NCI-H2029 treated with DMSO at 0.1 percent for 48 hours (cell line): ENCODE measurements at regions not wholly inside any gene's neighbourhood (a gene's known extent, or its start where the extent isn't known, plus 50 kb on each side); places are given as distances from the start of the nearest gene placed in this dataset.
A peak's percentile ranks its signal among the peaks of the same experiment; 100 is the strongest.
"Not testable (repeated sequence)": the region's sequence is repeated elsewhere in the genome, so short reads cannot be mapped to it uniquely, and the experiment has no call there.

Source experiments
- DNase-seq: peaks from one replicate; lab custom pipeline; 2025; lab: John Stamatoyannopoulos, UW

GRCh38 chr1:148263906-148264255 lies 111.8 kb upstream of the NBPF11 start:
- DNase-seq, result no peak

DNA sequence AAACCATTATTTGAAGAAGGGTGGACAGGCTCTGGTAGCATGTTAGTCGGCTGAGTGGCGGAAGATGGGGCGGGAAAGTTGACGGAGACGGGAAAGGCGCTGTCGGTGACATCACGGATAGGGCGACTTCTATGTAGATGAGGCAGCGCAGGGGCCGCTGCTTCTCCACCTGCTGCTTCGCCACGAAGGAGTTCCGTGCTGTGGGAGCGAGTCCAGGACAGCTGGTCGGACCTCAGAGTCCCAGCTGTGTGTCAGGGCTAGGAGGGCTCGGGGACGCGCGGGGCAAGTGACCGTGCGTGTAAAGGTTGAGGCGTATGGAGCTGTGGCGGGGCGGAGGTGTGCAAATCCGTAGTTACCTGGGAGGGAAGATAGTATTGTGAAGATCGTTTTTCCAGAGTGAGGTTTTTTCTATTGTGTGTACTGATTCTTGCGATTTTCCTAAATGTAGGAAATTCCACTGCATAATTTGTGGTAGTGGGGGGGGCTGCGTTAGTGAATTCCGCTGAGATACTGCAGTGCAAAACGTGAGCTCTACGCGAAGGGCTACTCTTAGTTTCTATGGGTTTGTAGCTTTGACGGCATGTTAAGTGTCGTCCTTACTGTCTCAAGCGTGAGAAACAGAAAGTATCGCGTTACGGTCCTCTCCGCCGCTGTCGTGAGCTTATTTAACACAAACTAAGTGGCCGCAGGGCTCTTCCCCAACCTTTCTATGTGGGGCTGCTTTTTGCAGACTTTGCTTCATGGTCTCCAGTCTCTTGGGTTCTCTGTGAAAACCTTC lies 111.2 kb upstream of the NBPF11 start:
- peak; percentile 84 for DNase-seq

GRCh38 chr1:148261684-148262083 lies 109.6 kb upstream of the NBPF11 start:
- DNase-seq, result not testable (repeated sequence)

DNA sequence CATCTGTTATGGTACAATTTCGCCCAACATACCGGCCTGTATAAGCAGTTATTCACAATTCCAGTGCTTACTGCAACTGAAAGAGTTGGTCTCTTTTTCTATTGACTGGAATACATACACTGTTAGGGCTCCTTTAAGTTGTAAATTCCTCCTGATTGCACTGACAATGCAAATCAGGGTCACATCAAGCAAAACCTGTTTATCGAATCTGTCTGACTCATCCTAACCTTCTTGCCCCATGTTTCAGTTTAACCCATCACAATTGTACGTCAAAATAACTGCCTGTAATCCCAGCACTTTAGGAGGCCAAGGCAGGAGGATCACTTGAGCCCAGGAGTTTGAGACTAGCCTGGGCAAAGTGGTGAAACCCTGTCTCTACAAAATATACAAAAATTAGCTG lies 105.8 kb upstream of the NBPF11 start:
- not testable (repeated sequence) for DNase-seq

DNA sequence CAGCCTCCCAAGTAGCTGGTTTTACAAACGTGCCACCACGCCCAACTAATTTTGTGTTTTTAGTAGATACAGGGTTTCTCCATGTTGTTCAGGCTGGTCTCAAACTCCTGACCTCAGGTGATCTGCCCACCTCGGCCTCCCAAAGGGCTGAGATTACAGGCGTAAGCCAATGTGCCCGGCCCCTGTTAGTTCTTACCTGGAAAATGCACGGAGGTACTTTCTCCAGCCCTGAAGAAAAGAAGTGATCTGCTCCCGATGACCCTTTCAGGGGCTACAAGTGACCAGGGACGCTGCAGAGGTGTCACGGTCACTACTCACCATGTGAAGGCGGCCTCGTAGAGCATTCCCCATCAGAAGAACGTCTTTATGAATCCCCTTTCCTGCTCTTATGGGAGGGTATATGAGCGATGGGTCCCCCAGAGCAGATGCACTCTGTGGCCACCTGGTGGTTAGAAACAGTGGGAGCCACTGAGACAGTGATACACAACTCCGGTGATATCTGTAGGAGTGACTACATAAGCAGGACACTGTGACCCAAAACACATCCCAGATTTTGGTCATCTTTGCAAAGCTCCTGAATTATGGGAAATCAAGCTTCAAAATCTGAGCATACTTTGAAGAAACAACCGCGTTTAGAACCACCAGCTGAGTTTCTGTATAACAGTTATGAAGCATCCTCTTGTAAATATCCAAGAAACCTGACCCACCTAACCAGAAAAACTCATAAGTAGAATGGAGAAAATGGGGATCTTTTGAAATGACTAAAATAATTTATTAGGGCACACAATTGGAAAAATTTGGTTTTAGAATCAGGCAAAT lies 102.7 kb upstream of the NBPF11 start:
- DNase-seq, result not testable (repeated sequence)

DNA sequence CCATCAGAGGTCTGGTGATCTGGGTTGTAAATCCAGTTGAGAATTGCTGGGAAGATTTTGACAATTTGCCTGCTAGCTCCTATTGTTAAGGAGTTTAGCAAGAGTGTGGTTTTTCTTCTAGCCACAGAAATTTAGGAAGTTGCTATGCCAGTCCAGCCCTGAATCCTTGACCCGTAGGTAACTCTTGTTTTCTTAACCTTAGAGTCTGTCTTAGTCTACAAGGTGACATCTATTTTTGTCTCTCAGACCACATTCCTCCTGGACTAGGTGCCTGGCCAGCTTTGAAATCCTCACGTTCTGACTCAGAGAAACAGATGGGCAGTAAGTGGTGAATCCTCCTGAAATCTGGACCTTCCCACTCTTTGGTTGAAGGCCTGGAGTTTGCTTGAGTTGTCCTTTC lies 101.7 kb upstream of the NBPF11 start:
- DNase-seq, result not testable (repeated sequence)

DNA sequence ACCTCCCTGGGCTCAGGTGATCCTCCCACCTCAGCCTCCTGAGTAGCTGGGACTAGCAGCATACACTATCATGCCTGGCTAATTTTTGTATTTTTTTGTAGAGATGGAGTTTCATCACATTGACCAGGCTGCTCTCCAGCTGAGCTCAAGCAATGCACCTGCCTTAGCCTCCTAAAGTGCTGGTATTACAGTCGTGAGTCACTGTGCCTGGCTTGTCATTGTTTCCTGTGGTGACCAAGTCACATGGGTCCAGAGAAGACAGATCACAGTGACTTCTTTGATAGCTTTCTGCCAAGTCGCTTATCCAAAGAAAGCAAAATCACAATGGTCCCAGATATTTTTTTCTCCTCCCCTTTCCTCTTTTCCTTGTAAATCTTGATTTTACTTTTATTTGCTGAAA lies 96.7 kb upstream of the NBPF11 start:
- not testable (repeated sequence) for DNase-seq

DNA sequence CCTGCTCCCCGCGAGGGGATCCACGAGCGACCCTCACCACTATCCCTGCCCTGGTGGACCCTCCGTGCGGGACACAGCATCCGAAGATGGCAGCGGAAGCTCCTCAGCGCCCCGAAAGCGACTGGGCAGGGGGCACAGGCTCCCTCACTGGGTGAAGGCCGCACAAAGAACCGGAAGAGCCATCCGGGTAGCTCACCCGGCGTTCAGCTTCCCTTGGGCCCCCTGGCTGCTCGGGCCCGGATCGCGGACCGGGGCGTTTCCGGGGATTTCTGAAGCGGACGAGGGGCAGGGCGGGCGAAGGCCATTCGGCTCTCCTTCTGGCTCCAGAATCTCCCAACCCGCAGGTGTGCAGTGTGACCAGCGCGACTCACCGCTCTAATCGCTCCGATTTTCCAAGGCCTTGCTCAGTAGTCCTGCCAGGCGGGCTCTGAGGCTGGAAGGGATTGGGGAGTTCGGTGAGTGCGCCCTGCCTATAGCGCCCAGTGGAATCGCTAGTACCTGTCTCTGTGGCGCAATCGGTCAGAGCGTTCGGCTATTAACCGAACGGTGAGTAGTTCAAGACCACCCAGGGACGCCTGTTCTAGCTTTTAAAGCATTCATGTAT lies 94.3 kb upstream of the NBPF11 start:
- DNase-seq, result not testable (repeated sequence)

GRCh38 chr1:148245843-148246242 lies 93.8 kb upstream of the NBPF11 start:
- DNase-seq, result not testable (repeated sequence)

- DNase-seq, result not testable (repeated sequence)
These were observed 93.4 kb upstream of the NBPF11 start for GRCh38 chr1:148245443-148245842.

DNA sequence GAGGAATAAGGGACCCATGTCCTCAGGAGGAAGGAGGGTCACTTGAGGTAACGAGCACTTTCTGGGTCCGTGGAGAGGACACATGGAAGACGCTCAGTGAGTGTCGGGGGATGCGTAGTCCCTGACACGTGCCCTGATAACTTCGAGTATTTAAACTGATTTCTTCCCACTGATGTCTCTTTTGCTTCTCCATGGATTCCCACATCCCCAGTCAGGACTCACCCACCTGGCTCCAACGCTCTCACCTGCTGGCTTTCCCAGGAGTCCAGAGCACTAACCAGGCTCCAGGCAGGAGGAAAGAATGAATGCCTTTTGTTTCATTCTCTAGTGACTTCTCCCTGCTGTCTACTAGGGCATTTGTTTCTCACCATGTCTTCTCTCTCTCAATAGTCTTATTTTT lies 81.2 kb upstream of the NBPF11 start:
- DNase-seq, result not testable (repeated sequence)

GRCh38 chr1:148228846-148229245 lies 76.8 kb upstream of the NBPF11 start:
- not testable (repeated sequence) for DNase-seq

- DNase-seq, result not testable (repeated sequence)
These were observed 70.5 kb upstream of the NBPF11 start for GRCh38 chr1:148222399-148223159.

DNA sequence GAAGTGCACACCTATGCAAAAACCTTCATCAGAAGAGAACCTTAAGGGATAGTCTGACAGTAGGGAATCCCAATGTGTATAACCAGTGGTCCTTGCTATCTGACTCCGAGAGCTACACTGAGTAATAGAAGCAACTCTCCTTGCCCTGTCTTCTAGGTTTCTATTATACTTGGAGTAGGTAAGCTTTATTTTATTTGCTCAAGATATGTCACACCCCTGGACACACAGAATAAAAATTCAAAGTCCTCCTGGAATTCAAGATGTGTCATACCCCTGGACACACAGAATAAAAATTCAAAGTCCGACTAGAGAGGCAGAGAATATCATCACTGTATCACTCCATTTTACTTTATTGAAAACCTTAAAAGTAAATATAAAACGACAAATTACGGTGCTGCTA lies 69.5 kb upstream of the NBPF11 start:
- not testable (repeated sequence) for DNase-seq

GRCh38 chr1:148219229-148219628 lies 67.1 kb upstream of the NBPF11 start:
- DNase-seq, result not testable (repeated sequence)

GRCh38 chr1:148211191-148211590 lies 59.1 kb upstream of the NBPF11 start:
- not testable (repeated sequence) for DNase-seq

DNA sequence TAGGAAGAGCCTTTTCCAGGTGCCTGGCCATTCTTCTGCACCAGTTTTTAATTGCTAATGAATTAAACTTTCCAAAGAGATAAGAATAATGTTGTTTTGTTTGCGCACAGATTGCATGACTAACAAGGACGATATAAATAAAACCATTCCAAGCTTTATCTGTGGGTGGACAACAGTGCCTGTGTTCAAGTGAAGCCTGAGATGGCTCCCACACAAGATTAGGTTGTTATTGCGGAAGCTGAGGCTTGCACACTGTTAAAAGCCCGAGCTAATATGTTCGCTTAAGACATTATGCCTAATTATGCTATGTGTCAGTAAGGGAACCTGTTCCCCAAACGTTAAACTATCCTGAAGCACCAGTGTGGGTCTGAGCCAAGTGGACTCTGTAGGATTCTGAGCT lies 58.5 kb upstream of the NBPF11 start:
- DNase-seq, result not testable (repeated sequence)

- not testable (repeated sequence) for DNase-seq
These were observed 58.1 kb upstream of the NBPF11 start for GRCh38 chr1:148210166-148210565.

DNA sequence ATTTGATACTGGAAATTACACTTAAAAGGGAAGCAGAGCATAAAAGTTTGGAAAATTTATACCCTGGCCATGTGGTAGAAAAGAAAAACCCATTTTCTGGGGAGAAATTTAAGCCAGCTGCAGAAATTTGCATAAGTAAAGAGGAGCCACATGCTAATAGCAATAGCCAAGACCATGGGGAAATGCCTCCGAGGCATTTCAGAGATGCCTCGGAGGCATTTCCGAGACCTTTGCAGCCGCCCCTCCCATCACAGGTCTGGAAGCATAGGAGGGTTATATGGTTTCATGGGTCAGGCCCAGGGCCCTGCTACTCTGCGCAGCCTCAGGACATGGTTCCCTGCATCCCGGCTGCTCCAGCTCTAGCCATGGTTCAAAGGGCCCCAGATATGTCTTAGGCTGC lies 49.9 kb upstream of the NBPF11 start:
- DNase-seq, result not testable (repeated sequence)
